ENCODE measurements at regions not wholly inside any gene's neighbourhood (a gene's known extent, or its start where the extent isn't known, plus 50 kb on each side); places are given as distances from the start of the nearest gene placed in this dataset.
"Not testable (repeated sequence)": the region's sequence is repeated elsewhere in the genome, so short reads cannot be mapped to it uniquely, and the experiment has no call there.

DNA sequence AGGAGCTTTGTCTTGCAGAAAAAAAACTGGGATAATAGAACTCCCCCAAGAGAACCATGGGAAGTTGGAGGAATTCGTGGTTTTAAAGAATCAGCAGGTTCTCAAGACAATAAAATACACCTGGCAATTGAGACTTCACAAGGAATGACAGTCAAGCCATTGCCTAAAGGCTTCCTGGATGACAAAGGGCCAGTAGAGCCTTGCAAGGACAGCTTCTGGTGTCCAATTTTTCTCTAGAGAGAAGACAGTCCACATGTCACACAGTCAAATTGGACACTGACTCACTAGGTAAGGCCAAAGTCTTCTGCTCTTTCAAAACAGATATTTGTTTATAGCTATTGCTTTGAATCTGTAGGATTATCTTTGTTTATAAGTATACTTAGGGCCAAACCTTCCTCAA, 80.3 kb upstream of the BMP5 start:
- no peak for DNase-seq (ENCODE audit: low spot score)

- no peak for DNase-seq (ENCODE audit: low spot score)
Observed at GRCh38 chr6:55954436-55954835, 79.0 kb upstream of the BMP5 start.

DNA sequence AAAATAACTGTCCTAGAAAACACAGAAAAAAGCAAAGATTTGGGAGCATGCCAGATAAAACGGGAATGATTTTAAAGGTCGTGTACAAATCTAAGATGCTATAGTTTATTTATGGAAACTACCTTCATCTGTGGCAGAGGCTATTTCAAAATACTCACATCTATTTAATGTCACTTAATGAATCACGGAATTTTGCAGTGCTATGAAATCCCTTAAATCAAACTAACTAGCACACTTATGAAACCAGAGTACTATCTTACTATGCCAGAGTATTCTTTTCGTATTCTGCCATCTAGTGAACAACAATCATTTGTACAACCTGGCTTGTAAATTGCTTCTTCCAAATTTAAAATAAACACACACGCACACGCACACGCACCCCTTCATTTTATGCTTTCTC, 77.9 kb upstream of the BMP5 start:
- peak; percentile 55 for DNase-seq (ENCODE audit: low spot score)

GRCh38 chr6:55950071-55950814, 74.9 kb upstream of the BMP5 start:
- no peak for DNase-seq (ENCODE audit: low spot score)

- no peak for DNase-seq (ENCODE audit: low spot score)
Observed at GRCh38 chr6:55943329-55943728, 67.9 kb upstream of the BMP5 start.

GRCh38 chr6:55941702-55942101, 66.3 kb upstream of the BMP5 start:
- DNase-seq (ENCODE audit: low spot score), result peak; percentile 5

- DNase-seq (ENCODE audit: low spot score), result no peak
Observed at GRCh38 chr6:55937951-55938690, 62.7 kb upstream of the BMP5 start.

DNA sequence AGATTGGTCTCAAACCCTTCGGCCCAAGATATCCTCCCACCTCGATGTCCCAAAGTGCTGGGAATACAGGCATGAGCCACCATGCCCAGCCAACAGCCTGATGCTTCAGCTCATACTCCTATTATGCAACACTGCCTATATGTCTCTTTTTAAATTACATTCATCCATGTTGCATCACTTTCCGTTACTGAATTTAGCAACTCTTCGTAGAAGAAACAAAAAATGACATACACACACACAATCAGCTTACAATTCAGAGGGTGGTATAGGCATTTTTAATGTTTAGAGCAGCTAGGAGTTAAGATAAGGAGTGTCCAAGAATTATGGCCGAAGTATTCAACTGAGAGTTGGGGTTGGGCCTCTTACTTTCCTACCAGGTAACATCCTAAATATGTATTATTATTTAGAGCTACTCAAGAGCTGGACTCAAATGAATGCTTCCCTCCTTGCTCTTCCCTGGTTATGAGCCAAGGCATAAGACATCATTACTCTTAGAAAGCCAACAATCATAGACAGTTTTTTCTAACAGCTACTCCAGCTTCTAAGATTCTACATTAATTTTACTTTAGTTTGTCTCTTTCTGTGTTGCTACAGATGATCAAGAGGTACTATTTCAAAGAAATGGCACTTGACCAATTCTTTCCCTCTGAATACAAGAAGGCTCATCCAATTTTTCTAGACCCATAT, 62.0 kb upstream of the BMP5 start:
- no peak for DNase-seq (ENCODE audit: low spot score)

GRCh38 chr6:55931101-55931500, 55.7 kb upstream of the BMP5 start:
- no peak for DNase-seq (ENCODE audit: low spot score)

DNA sequence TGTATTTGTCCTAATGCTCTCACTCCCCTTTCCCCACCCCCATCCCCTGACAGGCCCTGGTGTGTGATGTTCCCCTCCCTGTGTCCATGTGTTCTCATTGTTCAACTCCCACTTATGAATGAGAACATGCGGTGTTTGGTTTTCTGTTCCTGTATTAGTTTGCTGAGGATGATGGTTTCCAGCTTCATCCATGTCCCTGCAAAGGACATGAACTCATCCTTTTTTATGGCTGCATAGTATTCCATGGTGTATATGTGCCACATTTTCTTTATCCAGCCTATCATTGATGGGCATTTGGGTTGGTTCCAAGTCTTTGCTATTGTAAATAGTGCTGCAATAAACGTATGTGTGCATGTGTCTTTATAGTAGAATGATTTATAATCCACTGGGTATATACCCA, 52.3 kb upstream of the BMP5 start:
- DNase-seq (ENCODE audit: low spot score), result not testable (repeated sequence)

- peak; percentile 90 for DNase-seq (ENCODE audit: low spot score)
Observed at GRCh38 chr6:55925292-55925691, 49.9 kb upstream of the BMP5 start.

All from RKO (cell line).